AML-193 (cell line): ENCODE measurements at regions not wholly inside any gene's neighbourhood (a gene's known extent, or its start where the extent isn't known, plus 50 kb on each side); places are given as distances from the start of the nearest gene placed in this dataset.
"Not testable (repeated sequence)": the region's sequence is repeated elsewhere in the genome, so short reads cannot be mapped to it uniquely, and the experiment has no call there.

Experiments
- DNase-seq, 2 experiments: peaks; one replicate each; lab custom pipeline; 2025; lab: John Stamatoyannopoulos, UW

DNA sequence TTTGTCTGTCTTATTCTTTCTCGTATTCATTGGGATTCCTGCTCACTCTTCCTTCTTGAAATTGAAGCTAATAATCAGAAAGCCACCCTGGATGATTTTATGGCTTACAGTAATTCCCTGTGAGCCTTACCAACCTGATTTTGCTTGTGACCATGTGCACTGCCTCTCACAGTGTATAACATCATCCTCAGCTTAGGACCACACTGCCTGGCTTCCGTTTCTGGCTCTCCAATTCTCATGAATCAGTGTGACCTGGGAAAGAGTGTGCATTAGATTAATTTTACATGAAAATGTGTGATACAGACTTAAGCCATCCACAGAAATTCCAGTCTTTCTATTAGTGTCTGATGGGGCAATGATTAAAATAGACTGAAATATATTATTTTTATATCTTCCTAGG, 126.8 kb upstream of the DMRT1 start:
- DNase-seq, result no peak

DNA sequence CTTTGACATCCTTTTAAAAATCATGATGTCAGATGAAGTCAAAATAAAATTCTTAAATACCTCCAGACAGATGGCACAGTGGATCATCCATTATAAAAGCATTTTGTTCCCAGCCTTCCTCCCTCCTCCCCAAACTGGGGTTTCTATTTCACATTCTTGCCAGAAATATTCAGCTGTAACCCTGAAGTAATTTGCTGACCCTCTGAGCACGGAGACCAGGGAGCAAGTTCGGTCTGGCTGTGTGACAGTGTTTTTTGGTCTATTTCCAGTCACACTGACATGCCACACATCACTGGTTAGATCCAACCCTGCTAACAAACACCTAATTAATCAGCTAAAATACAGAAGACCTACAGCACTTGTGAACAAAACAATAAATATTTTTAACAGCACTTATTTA, 126.2 kb upstream of the DMRT1 start:
- no peak for DNase-seq

DNA sequence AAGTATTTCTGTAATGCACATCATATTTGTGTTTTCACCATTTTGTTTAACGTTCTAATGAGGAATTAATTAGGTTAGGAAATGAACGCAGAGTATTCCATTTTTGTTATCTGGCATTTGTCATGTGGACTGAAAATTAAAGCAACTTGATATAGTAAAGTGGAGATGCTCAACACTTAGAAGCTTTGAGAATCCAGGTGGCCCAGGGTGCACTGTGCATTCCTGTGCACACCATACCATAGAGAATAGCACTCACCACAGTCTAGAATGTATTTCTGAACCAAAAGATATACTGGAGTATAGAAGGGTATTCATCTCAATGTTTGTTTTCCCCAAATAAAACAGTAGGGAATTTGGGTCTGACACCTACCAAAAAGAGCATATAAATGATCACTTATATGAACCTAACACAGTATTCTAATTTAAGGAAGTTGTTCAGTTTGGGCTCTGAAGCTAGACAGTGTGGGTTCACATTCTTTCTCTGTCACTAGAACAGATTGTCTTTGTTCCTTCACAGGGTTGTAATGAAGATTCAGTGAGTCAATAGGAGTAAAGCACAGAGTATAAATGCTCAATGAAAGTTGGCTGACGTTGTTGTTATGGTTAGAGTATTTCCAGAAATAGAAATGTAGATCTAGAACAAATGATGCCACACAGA, 125.6 kb upstream of the DMRT1 start:
- DNase-seq, result peak; percentile 4 to 30

DNA sequence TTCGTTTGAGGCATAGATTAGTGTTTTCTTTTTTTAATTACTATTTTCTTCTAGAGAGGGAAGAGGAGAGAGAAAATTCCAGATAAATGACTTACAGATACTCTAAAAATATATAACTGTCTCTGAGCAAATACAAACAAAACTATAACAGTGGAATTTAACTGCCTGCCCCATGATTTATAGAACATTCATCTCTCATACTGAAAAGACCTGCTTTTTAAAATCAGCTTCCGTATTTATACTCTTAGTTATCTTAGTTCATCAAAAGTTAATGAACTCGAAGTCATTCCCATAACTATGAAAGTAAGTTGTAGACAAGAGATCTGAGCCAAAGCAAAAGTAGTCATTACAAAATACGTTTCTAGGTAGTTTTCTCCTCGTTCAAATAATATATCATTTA, 123.8 kb upstream of the DMRT1 start:
- DNase-seq, result no peak

DNA sequence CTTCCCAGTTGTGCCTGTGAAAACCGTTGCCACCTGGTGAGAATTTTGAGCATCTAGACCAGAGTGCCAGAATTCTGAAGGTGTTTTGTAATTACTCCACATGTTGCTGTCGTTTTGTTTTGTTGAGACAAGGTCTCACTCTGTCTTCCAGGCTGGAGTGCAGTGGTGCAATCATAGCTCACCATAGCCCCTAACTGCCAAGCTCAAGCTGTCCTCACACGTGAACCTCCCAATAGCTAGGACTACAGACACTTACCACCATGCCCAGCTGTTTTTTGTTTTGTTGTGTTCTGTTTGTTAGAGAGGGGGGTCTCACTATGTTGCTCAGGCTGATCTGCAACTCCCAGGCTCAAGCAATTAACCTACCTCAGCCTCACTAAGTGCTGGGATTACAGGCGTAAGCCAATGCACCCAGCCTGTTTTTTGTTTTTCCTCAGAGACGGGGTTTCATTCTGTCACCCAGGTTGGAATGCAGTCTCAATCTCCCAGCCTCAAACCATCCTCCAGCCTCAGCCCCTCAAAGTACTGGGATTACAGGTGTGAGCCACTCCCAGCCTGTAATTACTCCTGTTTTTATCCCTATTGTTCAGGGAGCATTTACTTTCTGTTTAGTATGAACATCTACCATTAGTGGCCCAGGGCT, 121.1 kb upstream of the DMRT1 start:
- DNase-seq, result no peak

DNA sequence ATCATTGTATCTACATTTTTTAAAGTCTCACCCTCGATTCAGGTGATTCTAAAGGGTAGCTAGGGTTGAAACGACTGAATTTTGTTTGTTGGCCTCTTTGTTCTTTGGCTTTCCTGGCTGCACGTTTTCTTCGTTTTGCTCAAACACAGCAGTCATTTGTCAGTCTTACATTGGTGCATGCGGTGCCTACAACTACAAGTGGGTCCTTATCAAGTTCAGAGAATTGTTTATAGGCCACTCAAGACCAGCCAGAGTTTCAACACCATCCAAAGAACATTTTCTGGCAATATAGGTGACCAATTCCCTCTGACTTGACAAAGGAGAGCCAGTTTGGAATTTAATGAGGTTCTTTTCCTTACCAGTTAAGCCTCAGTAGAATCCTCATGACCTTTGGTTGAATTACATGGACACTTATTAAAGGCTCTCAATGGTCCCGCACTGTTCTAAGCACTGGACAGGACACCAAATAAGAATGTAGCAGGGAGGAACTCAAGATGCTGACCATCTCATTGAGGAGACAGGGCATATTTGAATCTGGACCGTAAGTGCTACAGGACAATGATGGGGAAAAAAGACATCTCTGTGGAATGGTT, 119.0 kb upstream of the DMRT1 start:
- no peak for DNase-seq

DNA sequence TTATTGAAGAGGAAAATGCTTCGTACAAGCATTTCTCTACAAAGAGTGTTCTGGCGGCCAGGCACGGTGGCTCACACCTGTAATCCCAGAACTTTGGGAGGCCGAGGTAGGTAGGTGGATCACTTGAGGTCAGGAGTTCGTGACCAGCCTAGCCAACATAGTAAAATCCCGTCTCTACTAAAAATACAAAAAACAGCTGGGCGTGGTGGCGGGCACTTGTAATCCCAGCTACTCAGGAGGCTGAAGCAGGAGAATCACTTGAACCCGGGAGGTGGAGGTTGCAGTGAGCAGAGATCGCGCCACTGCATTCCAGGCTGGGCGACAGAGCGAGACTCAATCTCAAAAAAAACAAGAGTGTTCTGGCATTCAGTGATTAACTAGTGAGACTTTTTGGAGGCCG, 117.0 kb upstream of the DMRT1 start:
- DNase-seq, result not testable (repeated sequence)

DNA sequence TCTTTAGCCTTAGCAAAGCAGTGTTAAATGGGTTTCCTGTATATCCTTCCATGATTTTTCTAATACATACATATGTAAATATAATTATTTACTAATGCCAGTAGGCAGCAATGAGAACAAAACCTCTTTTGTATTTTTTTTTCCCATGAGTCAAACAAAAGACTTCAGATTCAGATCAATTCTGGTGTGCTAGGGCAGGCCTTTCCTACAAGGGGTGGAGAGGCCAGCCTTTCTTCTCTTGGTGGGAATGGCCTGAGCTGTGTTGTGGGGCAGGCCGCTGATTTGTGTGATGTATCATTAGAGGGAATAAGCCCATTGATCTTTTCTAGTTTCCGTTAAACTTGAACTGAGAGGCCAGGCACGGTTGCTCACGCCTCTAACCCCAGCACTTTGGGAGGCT, 115.5 kb upstream of the DMRT1 start:
- no peak for DNase-seq

DNA sequence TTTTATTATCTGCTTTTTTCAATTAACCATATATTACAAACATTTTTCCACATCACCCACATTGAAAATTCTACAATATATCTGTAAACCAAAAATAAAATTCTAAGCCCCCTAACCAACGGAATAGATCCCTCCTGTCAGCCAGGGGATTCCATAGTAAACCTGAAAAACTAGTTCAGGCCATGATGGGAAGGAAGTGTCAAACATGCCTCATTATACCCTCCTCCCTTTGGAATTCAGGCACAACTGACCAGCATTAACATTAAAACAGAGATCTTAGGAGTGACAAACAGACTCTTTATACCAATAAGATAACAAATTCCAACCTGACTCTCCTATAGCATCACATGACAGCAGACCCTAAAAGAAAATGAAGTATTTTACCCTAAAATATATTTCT, 113.7 kb upstream of the DMRT1 start:
- DNase-seq, result no peak

DNA sequence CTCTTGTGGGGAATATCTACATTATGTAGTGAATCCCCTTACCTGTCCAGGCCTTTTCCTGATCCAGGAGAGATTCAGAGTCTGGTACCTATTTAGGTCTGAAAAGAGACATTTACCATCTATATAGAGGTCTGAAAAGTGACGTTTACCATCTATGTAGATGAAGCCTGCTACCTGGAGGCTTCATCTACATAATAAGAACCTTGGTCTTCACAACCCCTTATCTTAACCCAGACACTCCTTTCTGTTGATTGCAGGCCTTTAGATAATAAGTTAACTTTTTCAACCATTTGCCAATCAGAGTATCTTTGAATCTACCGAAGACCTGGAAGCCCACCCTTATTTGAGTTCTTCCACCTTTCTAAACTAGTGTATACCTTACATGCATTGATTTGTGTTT, 113.0 kb upstream of the DMRT1 start:
- no peak for DNase-seq

DNA sequence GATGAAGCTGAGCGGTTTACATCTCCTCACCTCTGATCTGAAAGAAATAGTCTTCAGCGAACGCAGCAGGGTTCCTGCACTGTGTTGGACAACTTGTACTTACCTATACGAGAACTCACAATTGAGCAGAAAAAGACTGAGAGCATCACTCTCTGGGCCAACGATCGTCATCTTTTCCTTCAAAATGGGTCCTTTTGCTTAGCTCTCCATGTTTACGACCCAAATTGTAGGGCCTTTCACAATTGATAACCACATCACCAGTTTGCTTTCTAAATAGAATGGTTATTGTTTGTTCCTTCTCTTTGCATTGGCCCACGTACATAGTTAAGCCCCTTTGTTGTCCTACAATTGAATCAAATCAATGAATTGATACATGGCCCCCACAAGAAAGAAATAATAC, 110.0 kb upstream of the DMRT1 start:
- DNase-seq, result no peak

DNA sequence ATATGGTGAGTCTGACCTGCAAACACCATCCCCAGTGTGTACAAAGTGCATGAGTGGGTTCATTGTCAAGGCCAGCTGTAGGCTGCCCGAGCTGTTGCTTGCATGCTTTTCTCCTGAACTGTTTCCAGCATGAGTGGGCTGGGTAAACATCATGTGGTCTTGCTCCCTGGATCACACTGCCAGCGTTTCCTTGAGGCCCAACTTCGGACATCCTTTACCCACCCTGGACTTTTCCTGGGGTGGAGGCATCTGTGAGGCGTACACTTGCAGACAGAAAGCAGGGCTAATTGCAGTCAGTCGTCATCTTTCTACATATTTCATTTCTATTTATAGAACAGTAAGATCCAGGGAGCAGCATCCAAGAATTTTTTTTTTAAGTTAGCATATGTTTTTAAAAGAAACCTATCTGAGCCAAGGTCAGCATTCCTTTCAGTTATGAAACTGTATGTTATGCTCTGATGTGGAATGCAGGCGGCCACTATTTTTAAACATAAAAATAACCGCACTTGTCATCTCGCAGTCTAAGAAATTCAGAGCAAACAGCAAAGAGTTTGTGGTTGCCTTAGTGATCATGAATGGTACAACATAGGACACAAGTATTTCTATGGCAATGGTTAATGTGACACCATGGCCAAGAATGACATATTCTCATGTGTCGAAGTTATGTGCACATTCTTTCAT, 106.5 kb upstream of the DMRT1 start:
- DNase-seq, result no peak

DNA sequence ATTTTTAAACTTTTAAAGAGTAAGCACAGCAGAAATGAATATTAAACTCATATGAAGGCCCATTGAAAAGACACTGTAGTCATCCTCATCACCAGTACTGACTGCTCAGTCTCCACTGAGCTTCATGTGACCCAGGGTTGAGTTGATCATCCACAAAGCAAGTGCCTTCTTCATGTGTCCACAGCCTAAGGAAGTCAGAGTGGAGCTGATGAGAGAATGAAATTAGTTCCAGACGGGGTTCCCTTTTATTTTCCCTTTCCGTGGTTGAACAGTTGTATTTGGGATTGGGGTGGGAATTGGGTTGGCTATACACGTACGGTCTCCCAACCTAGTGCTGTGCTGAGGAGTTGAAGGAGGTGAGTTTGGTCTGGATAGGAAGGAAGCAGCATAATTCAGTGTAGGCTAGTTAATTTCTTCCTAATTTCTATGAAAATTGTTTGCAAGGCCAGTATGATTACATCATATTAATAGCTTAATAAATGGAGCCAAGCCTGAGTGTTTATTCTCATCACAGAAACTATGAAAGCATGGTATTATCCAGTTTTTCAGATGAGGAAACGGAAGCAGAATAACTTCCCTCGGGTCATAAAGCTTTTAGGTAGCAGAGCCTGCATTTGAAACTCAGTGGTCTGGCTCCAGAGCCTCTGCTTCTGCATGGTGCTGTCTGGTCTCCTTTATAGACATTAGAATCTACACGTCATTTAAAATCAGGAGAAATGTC, 103.9 kb upstream of the DMRT1 start:
- no peak for DNase-seq

DNA sequence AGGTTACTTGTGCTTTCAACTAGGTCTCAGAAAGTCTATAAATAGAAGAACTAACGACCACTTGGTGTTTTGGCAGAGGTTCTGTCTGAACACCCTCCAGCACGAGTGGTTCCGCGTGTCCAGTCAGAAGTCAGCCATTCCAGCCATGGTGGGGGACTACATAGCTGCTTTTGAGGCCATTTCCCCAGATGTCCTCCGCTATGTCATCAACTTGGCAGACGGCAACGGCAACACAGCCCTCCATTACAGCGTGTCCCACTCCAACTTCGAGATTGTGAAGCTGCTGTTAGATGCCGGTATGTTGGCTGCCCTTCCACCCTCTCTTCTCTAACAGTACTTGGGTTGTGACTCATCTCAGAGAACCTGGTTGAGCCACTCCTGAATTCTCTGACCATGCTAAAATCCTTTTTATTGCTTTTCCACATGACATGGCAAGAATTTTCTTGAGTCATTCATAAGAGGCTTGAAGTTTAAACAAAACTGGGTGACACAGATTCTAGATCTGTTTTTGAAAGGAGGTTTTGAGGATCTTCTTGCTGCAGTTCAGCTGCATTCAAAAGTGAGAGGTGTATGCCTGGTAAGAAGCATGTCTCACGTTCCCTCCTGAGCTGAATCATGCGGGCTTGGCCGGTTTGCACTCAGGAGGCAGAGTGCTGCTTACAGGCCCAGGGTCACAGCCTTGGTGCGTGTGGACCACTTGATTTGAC, 103.1 kb upstream of the DMRT1 start:
- no peak for DNase-seq

DNA sequence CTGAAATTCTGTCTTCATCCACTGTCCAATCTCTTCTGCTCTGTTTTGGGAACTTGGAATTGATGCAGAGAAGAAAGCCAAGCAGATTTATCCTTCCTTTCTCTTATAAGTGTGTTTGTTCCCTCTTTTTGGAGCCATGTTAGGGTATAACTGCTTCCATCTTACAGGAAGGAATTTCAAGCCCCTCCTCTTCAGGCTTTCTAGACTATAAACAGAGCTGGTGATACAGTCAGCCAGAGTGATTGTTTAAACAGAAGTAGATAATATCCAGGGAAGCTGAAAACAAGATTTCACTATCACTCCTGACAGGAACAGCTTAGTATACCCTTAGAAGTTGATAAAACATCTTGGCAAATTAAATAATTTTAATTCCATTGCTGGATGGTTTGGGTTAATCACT, 102.1 kb upstream of the DMRT1 start:
- no peak for DNase-seq

DNA sequence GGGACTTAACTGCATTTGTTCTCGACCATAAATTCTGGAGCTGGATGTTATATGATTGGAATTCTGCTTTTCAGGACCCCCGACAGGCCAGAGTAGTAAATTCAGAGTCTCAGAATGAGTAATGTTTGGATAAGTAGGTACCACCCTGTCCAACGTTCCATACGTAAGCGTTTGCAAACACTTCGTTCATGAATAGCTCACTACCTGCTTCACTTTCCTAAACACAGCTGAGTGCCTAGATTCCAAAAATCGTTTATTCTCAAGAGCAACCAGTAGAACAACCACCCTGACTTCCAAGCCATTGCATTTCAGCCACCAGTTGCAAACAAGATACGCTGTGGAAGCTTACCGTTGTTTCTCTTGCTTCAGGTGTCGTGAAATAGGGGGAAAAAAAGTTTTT, 101.3 kb upstream of the DMRT1 start:
- no peak for DNase-seq

DNA sequence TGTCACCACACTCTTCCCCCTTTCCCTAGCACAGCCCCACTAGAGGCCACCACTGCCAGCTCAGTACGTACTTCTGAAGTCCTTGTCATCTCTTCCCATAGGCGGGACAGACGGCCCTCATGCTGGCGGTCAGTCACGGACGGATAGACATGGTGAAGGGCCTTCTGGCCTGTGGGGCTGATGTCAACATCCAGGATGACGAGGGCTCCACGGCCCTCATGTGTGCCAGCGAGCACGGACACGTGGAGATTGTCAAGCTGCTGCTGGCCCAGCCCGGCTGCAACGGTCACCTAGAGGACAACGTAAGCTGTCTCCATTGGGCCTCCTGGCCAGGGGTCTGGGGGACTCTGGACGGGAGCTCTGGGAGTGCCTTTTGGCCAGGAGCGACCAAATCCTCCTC, 99.4 kb upstream of the DMRT1 start:
- DNase-seq, result no peak

DNA sequence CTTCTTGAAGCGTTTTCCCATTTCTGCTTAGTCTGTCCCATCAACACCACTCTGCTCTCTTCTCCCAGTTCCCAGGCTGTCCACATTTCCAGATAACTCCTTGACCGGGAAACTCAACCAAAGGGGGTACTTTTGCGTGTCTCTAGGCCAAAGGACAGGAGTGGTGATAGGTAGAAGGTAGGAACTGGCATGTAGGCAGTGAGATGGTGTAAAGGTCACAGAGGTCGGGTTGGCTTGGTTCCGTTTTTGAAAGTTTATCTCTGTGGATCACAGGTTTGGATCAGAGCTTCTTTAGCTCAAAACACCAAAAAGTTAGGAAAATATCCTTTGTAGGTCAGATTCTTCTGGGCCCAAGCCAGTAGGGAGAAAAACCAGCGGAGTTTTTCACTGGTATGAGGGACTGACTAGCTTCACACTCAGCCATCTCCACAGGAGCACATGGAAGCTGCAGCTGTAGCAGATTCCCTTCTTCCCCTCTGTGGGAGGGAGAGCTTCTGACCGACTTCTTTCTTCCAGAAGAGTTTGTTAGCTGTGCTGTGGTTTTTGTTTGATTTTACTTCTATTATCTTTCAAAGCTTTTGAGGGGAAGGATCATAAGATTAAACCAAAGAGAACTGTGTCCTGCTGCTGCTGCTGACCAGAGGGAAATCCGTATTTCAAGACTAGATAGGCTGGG, 98.4 kb upstream of the DMRT1 start:
- DNase-seq, result no peak

DNA sequence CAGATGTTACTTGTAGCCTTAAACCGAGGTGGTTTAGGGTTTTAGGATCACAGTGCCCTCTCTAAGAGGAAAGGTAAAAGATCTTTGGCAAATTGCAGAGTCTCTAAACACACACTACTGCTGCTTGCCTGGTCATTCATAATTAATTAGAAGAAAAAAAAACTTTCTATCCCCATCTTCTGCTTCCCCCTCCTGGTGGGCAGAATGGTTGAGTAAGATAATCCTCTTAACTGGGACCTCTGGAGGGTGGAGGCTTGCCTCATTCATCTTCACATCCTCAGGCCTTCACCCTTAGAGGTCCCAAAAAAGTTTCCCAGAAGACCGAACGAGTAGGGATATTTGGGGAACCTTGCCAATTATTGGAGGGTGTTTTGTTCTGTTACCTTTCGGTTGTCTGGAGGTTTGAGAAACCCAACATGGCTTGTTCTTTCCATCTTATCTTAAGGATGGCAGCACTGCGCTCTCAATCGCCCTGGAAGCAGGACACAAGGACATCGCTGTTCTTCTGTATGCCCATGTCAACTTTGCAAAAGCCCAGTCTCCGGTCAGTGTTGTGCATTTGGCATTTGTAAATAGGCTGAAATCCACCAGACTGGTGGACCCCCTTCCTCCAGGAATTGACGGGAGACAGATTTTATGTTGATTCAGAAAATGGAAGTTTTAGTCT, 97.3 kb upstream of the DMRT1 start:
- no peak for DNase-seq

DNA sequence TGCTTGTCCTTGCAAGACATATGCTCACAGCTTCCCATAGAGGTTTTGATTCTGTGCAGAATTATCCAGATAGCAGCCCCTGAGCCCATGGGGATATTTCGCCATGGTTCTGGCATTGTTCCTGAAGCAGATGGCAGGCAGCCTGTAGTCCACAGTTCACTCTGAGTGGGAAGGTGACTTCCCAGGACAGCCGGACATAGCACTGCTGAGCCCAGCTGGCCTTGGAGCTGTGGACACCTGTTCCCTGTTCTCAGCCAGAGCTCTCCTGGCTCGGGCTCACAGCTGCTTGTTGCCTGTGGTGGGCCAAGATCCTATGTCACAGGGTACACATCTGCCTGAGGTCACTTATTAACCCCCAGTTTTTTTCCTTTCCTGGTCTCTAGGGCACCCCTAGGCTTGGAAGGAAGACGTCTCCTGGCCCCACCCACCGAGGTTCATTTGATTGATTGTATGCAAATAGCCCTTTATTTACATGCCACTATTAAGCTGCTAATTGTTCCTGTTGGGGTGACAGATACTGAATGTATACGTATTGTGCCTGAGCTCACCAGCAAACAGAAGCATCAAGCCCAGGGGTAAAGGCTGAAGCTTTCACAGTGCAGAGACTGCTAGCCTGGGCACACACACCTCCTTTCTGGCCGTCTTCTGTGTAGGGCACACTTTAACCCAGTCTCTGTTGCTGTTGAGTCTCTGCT, 96.6 kb upstream of the DMRT1 start:
- no peak for DNase-seq
